Esophagus mucosa (tissue), 1 donor: ENCODE measurements at regions not wholly inside any gene's neighbourhood (a gene's known extent, or its start where the extent isn't known, plus 50 kb on each side); places are given as distances from the start of the nearest gene placed in this dataset.

Experiments used
- ATAC-seq: fragments of 200-7000 bp; cut with Tn5 transposase; one replicate; pipeline ENCODE4 v1.9.1; 2020
- donor health status: DM: yes; HTN: yes; CAD: no.

DNA sequence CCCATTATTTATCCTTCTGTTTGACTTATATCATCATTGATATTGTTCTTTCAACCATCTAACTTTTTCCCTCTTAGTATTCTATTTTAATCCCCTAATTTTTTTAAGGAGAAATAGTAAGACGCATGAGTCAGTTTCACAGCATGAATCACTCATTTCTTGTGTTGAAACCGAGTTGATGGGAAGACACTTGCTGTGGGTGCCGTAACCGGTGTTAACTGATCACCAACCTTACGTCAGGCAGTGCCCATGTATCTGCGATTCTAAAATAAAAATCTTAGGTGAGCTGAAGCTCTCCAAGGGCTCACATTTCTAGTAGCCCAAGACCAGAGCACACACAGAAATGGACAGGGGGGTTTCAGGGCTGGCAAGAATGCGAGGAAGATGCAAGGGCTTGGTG is 348.1 kb downstream of the GALR1 start:
- no peak for ATAC-seq

DNA sequence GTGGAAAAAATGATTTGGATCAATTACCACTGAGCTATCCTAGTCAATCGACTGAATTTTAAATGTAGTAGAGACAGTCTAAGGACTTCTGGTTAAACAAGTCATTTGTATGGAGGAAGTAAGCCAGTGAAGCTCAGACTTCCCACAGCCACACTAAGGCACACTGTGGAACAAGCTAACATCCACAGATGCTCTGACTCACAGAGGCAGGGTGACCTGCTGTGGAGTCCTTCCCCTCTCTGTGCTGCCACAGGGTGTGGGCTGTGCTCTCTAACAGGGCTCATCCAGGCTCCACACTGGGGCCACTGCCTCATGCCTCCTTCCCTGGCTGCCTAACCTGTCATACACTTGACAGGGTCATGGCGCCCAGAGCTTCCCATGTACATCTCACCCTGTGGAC is 351.0 kb downstream of the GALR1 start:
- ATAC-seq, result peak; percentile 8

DNA sequence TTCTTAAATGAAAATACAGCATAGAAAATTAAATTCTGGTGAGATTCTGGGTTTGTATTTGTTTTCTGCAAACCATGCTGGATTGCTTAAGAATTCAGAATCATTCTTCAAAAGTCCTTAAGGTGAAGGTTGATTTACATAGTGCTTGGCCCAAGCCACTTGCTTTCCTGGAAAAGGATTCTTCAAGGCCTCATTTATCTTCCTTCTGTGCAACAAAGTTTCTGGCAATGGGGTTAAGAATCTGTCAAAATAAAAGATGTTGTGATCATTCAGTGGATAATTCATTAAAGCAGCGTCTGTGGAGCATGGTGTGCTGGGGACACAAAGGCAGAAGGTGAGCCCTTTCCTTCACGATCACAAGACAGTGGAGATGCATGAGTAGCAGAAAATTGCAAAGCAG is 351.9 kb downstream of the GALR1 start:
- ATAC-seq, result no peak

- ATAC-seq, result no peak
Measured at GRCh38 chr18:77607087-77607486, 357.4 kb downstream of the GALR1 start.

DNA sequence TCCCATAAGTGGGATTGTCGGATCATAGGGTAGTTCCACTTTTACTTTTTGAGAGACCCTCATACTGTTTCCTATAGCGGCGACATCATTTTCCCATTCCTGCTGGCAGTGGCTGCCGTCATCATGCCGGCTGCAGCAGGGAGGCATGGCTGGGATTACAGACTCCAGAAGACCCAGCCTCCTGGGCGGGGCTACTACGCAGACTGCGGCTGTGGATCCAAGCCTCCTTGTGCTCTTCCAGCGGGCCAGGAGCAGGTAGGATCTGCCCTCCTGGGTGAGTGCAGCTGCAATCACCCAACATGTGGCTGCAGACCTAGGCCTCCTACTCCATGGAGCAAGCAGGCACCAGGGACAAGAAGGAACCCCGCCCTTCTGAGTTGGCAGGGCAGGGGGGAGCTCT is 359.2 kb downstream of the GALR1 start:
- no peak for ATAC-seq

DNA sequence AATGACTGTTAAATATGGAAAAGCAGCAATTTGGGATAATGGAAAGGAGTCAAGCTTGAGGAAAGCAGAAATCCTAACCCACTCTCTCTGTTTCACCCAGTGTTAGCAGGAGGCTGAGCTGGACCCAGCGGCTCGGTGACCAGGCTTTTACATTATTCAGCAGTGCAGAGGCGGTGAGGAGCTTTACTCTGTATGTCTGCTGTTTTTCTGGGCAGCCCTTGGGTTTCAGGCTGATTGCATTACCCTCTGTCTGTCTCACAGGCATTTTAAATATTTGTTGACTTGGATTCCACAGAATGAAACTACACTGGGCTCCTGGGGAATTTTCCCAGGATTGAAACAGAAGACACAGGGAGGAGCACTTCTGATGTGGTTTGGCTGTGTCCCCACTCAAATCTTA is 368.0 kb downstream of the GALR1 start:
- ATAC-seq, result no peak

DNA sequence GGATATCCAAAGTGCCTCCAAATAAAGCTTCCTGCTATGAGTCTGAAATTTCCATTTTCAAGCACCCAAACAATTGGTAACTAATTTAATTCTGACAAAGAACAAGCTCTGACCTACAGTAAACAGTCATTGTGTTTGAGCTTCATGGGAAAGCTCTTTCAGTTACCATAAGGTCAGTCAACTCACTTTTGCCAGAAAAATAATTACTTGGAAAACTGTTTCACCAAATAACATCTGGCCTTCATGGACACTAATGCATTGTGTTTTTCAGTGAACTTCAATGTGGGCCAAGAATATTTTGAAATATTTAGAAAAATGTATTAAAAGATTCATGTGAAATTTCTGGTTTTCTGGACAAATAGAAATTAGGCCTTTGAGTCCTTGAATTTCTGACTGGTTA is 369.9 kb downstream of the GALR1 start:
- no peak for ATAC-seq

- no peak for ATAC-seq
Measured at GRCh38 chr18:77622009-77622692, 372.5 kb downstream of the GALR1 start.

DNA sequence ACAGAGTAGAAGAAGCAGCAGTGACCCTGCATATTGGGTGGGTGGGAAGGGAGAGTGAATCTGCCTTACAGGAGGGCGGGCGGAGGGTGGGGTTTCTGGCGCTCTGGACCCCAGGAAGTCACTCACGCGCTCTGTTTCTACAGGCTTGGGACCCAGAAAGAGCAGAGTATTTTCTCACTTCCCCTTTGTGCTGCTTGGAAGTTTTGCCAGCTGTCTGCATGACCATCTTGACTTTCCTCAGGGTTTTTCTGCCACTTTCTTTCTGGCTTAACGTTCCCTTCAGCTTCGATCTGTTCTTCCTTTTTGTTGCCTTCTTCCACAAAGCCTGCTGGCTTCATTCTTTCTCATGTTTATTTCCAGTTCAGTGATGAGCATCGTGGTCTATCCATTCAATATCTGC is 383.1 kb downstream of the GALR1 start:
- no peak for ATAC-seq

DNA sequence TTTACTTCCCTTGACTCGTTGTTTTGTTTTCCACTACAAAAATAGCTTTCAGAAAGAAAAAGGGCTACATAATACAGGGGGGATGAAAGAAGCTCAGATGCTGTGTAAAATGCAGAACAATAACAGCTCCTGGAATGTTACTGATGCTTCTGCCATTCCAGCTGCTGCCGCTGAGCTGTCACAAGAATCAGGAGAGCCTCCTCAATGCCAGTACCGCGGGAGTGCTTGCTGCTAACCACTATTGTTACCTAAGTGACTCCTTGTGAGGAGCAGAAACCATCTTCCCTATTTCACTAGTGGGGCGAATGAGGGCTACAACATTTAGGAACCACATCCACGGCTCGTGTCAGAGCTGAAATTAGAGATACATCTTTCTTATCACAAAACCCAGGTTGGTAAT is 384.8 kb downstream of the GALR1 start:
- no peak for ATAC-seq

DNA sequence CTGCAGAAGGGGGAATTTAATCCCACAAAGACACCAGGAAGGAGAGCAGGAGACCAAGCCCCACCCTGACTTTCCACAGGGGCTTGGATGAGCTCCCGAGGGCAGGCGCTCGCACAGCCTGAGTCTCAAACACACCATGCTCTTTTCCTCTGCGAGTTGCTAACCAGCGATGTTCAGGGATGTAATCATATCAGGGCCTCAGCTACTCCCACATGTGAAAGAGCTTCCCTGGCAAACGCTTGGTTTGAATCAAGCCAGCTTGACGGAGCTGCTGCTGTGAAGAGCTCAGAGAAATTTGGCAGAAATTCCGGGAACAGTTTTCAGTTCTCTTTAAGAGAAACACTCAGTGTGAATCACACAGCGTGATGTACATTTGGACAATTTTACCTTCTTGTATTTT is 385.8 kb downstream of the GALR1 start:
- no peak for ATAC-seq

DNA sequence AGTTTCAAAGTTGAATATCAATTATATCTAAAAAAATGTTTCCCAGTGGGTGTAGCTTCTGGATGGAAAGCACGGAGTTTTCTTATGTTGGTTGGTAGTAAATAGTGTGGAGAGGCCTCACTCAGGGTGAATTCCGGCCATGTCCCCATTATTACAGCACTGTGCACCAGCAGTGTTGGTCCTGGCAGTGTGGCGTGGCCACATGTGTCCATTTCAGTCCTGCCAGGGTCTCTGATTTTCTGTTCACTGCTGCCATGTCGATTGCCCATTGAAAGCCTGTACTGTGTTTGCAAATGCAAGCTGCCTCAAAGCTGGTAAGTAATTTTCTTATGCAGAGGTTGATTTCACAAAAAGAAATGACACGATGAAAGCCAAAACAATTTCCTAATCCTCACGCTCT is 386.2 kb downstream of the GALR1 start:
- ATAC-seq, result no peak

DNA sequence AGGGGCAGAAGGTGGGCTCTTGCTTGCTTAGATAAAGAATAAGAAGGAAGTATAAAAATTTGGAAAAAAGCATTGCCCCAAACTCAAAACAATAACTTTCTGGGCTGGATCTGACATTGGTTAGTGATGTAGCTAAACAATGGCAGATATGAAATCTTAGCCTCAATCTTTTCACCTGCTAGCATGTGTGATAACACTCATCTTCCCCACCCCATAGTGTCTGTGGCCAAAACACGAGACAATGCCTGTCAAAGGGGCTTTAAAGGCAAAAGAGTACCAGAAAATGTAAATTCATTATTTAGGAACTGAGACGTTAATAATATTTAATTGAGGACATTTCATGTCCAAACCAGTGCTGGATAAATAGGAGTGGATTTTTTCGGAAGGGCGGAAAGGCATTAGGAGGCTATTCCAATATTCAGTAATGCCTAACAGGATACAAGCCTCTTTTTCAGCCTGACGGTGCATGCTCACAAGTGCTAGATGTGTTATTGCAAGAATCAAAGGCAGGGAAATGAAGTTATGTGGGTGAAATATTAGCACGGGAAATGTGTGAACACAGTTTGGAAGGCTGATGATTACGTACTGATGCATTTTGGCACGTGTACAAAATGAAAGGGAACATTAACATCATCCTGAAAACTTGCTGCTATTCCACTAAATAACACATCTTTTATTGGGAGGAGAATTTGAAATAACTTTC is 395.7 kb downstream of the GALR1 start:
- no peak for ATAC-seq

DNA sequence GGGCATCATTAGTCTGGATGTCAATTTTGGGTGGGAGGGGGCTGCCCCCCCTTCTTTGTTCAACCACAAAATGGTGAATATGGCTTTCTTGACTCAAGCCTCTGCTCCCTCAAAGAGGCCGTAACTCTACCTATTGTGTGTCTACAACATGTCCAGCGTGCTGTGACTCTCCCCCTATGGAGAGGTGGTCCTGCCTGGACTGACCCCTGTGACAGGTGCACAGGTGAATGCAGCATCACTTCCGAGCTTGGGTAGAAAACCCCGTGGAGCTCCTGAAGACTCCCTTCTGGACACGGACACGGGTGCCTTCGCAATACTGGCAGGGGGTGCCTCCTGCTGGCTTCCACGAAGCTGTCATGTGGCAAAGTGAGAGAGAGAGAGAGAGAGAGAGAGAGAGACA is 397.8 kb downstream of the GALR1 start:
- no peak for ATAC-seq

DNA sequence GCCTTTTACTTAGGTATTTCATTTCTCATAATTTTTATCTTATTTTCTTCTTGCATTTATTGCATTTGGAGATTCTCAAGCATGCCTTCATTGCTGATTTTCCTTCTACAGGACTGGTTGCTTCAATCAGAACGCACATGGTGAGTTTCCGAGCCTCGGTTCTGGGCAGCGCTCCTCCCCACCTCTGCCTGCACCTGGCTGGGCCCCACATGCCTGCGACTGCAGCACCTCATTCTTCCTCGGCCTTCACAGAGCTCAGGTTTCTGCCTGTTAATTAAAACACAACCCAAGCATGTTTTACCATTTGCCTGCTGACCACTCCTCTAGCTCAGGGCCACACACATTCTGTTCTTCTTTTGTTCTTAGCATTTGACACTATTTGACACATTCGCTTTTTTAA is 398.8 kb downstream of the GALR1 start:
- ATAC-seq, result no peak

DNA sequence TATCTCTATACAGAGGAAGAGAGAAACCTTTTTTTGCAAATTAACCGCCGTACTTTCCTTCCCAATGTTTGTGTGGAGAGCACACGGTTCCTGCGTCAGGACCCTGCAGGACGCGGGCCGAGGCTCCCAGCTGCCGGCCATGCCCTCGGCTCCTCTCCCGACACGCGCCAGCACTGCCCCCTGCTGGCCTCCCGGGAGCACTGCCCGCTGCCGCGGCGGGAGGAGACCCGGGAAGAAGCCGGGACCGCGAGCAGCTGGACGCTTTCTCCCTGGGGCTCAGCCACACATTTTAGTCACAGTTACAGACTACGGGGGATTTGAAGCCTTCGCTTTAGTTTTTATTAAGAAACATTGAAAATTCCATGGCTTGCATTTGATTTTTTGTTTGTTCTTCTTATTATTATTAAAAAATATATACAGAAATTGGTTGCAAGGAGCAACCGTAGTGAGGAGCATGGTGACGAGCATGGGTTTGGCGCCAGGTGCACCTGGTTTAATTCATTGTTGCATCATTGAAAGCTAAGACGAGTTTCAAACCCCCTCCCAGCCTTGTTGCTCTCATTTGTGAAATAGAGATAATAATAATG is 401.2 kb downstream of the GALR1 start:
- peak; percentile 60 for ATAC-seq

GRCh38 chr18:77651441-77651840 is 401.8 kb downstream of the GALR1 start:
- no peak for ATAC-seq

- ATAC-seq, result no peak
Measured at GRCh38 chr18:77653792-77654191, 404.1 kb downstream of the GALR1 start.

DNA sequence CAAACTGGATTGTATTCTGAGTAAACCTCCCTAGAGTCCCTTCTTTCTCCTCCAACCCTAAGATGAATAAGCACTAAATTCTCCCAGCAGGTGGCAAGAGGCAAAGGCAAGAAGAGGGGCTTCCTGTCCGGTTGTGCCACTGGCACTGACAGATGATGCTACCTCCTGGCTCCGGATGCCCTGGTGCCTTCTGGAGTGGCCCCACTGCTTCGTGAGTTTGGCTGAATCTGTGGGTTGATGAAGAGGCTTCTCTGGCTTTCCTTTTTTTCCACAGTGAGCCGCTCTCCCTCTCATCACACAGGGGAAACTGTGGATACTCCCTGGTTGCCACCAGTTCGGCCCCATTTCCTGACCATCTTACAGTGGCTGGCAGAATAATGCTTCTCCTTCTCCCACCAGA is 404.7 kb downstream of the GALR1 start:
- ATAC-seq, result no peak

DNA sequence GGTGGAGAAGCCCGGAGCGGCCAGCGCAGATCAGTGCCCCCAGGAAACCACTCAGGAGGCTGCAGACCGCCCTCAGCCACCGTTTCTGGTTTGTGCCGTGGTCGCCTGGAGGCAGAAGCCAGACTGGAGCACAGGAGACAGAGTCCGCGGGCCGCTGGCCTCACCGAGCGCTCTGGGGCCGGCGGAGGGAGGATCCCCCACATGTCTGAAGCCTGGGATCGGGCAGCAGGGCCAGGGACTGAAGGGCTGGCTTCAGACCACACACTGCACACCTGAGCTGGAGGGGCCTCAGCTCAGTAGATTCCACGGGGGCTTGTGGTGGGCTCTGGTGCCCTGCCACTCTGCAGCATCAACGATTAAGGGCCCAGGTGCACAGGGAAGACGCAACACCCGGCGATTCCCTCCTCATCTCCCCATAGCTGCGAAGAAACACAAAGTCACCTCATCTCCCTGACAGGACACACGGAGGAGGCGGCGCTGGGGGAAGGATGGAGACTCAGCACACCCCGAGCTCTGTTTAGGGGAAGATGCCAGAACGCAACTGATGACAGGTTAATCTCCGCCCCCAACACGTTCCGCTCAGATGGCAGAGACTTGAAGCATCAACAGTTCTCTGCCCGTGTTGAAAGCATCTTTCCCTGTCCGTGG is 408.1 kb downstream of the GALR1 start:
- ATAC-seq, result no peak

DNA sequence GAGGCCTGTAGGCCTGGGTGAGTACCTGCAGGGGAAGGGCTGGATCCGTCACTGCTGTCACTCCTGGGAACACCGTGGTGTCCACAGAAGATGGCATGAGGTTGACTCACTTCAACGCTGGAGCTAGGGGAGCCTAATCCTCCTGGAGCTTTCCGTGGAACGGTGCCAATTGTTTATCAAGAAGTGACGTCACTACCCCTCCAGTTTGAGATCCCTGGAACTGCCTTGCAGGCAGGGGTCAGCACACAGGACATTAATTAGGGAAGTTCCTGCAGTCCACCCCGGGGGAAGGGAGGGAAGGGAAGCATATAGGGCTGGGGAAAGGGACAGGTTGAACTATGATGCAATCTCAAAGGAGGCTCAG is 408.6 kb downstream of the GALR1 start:
- no peak for ATAC-seq

DNA sequence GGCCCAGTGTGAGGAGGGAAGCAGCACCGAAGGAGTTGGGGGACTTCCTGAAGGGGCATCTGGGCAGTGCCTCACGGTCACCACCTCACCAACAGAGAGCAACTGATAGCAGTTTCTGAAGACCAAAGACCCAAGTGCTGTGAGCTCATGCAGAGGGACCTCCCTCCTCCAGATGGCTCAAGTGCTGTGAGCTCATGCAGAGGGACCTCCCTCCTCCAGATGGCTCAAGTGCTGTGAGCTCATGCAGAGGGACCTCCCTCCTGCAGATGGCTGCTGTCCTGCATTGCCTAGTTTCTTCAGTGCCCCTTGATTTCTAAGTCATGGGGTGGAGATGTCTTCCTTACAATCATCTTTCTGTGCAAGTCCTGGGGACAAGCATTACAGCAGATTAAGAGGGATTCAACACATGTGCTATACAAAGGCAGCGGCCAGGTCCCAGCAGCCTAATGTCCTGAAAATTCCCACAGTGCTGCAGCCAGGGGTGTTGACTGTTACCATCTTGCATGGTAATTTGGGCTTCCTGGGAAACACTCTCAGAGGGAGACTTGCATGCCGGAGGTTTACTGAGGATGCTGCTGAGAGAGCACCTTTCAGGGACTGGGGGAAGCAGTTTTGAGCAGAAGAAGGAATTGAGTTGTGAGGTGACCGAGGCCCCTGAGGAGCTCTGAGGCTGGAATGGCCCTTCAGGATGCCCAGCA is 409.3 kb downstream of the GALR1 start:
- ATAC-seq, result no peak

DNA sequence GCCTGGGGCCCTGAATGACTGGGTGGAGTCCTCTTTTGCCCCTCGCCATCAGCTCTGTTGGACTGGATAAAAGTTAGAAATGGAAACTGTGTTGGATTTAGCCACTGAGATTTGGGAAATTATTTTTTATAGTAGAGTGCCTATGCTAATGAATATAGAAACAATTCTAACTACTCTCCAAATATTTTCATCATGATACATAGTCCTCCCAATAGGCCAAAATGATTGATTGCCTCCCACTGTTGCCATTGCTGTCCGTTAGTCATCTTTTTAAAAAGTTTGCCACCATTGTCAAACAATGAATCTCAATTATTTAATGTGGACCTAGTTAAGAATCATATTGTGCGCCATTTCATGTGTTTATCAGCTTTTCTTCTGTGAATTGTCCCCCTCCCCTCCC is 417.0 kb downstream of the GALR1 start:
- ATAC-seq, result no peak
